NT2/D1 (cell line): ENCODE measurements at regions not wholly inside any gene's neighbourhood (a gene's known extent, or its start where the extent isn't known, plus 50 kb on each side); places are given as distances from the start of the nearest gene placed in this dataset.

Experiments used
- SUZ12 ChIP-seq: IDR thresholded peaks from 2 replicates; pipeline ENCODE4 v1.6.1; 2011; ENCODE audit not compliant: insufficient read length, insufficient read depth; ENCODE audit errors: extremely low read depth
- ZNF274 ChIP-seq: IDR thresholded peaks from 2 replicates; pipeline ENCODE4 v1.6.1; 2011; ENCODE audit warnings: mild to moderate bottlenecking, low read depth, low read length

GRCh38 chr18:66011916-66012315 is 261.1 kb downstream of the CDH7 start:
- TF ChIP-seq SUZ12, result no peak
- no peak for TF ChIP-seq ZNF274
